Activated CD8-positive, alpha-beta memory T cell treated with anti-CD3 and anti-CD28 coated beads for 48 hours (primary cell): ENCODE measurements at regions not wholly inside any gene's neighbourhood (a gene's known extent, or its start where the extent isn't known, plus 50 kb on each side); places are given as distances from the start of the nearest gene placed in this dataset.

ENCODE experiments used
- DNase-seq, 3 experiments: peaks; one replicate each; pipeline ENCODE4 v3.0.0-alpha.2; 2020; ENCODE audit warnings: low read depth in 2 of 3, low spot score in 2 of 3

- DNase-seq, result no peak
Measured at GRCh38 chr15:62757535-62757934, 285.0 kb upstream of the TPM1 start.

- no peak for DNase-seq
Measured at GRCh38 chr15:62758126-62758951, 284.2 kb upstream of the TPM1 start.

- no peak for DNase-seq
Measured at GRCh38 chr15:62758952-62759349, 283.6 kb upstream of the TPM1 start.

GRCh38 chr15:62760538-62760937, 282.0 kb upstream of the TPM1 start:
- DNase-seq, result no peak

DNA sequence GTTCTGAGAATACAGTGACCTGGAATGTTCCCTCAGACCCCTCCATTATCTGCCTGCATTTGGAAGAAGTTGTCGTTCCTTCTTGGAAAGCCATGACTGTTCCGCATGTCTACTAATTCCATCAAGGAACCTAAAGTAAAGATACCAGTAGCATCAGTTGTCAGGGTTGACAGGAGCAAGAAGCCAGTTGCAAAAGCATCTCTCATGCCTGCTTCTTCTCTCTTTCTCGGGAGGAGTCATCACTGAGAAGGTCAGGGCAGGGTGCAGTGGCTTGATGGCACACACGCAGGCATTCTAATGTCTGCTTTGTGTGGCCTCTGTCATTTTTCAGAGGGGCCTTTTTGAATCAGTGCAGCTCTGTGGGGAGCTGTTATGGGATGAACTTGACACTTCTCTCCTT, 276.6 kb upstream of the TPM1 start:
- DNase-seq, result no peak

- no peak for DNase-seq
Measured at GRCh38 chr15:62766599-62766998, 275.9 kb upstream of the TPM1 start.

DNA sequence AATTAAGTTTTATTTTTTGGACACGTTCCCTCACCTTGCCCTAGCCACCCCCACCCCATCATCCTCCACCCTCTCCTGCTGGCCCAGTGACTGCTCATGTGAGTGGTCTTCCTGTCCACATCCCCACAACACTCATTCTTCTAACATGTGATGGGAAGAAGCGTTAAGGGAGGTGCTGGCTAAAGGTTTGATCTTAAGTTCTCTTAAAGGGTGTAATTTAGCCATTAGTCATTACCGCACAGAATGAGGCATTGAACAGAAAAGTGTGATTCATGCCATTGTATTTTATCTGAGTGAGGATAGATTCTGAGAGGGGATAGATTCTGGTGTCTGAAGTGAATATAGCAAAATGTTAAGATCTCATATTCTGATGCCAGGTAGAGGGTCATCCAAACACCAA, 272.9 kb upstream of the TPM1 start:
- DNase-seq, result no peak

- no peak for DNase-seq
Measured at GRCh38 chr15:62770111-62770660, 272.4 kb upstream of the TPM1 start.

DNA sequence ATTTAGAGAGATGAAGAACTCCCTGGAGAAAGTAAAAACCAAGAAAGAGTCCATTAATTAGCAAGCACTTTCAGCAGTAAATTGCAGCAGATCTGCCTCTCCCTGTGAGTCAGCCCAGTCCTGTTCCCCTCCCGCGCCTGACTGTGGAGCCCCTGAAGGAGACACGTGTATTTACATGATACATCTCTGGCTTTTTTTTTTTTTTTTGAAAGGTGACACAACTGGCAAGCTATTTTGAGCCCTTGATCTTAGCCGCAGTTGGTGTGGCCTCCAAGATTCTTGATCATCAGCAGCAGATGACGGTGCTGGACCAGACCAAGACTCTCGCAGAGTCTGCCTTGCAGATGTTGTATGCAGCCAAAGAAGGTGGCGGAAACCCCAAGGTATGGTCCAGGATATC, 271.8 kb upstream of the TPM1 start:
- no peak for DNase-seq

DNA sequence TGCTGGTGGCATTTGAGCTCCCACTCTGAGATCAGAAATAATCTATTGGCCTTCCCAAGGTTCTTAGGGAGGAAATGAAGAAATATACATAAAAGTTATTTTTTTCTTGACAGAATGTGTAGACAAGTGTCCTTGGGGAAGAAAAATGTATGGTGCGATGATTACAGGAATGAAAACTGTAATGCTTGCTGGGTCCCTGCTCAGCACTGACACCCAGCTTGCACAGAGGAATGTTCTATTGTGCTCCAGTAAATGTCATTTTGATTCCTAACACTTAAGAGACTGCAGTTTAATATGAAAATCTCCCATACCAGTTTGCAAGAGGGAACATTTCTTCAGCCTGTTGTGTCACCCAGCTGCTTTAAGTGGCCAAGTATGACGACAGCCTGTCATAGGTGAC, 271.3 kb upstream of the TPM1 start:
- DNase-seq, result no peak

GRCh38 chr15:62773369-62774165, 269.0 kb upstream of the TPM1 start:
- no peak for DNase-seq

DNA sequence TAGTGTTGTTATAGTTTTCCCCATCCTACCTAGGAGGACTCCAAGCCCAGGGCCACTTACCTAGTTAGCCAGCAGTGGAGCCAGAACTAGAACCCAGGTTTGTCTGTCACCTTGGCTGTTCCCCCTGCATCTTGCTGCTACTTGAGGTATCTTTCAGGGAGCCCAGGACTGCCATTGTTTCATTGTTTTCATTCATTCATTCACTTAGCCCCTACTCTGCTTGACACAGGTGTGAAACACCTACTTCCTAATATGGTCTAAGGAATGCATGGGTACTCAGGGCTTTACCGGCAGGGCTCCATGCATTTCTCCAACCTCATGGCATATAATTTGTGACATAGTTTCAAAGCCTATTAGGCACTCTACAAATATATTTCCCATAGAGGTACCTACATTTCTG, 266.6 kb upstream of the TPM1 start:
- DNase-seq, result no peak

- no peak for DNase-seq
Measured at GRCh38 chr15:62777671-62778070, 264.9 kb upstream of the TPM1 start.

DNA sequence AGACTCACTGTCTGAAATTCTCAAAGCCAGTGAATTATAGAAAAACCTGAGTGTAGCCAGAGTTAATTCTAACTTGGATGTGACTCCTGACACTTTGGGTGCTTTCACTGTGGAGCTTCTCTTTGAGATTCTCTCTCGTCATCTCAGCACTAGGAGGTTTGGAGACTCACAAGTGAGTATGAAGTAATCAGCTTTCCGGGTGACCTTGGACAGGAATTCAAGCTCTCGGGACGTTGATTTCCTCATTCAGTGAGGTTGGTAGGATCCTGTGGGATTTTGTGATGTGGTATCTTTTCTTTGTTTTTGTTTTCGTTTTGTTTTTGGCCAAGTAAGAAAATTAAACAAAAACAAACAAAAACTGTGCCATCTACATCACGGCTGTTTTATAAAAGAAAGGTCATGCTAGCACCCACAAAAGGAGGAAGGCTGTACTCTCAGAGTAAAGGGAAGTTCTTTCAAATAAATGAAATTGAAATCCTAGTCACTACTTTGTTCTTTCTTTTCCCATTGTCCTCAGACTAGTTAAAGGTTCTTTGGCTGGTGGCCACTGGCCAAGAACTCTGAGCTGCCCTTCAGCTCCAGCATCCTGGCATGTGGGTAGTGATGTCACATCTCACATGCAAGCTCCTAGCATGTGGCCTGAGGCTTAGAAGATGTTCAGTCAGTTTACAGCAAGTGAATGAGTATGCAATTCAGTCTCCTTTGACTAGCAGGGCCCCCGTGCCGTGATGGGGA, 263.3 kb upstream of the TPM1 start:
- no peak for DNase-seq

GRCh38 chr15:62779899-62780298, 262.6 kb upstream of the TPM1 start:
- no peak for DNase-seq

DNA sequence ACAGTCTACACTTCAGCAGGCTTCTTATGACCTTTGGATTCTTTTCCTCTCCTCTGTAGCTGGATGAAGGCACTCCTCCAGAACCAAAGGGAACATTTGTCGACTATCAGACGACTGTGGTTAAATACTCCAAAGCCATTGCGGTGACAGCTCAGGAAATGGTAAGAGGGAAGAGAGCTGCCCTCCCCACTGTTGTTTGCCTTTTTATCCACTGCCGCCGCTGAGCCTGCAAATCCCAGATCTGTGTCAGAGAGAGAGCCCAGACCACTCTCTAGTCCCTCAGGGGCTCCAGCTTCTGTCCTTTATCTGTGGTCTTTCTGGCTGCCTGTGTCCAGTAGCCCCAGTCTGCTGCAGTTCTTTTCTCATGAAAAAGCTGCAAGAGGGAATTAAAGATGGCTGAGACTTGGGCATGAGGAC, 261.5 kb upstream of the TPM1 start:
- no peak for DNase-seq

- no peak for DNase-seq
Measured at GRCh38 chr15:62782071-62782841, 260.3 kb upstream of the TPM1 start.

DNA sequence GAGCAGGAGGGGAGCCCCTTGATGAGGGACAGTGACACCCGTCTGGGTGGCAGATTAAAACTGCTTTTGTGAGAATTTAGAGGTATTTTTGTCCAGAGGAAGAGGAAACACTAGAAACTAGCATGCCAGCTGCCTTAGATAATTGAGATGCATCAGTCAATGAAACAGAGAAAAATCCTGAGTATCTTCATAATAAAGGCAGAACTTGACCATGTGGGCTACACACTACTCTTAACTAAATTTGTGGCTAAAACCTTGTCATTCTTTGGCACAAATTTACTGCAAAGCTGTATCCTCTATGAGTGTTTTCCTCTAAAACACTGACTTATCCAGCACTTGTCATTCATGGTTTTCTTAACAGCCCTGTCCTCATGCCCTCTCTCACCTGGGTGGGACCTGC, 259.7 kb upstream of the TPM1 start:
- no peak for DNase-seq

DNA sequence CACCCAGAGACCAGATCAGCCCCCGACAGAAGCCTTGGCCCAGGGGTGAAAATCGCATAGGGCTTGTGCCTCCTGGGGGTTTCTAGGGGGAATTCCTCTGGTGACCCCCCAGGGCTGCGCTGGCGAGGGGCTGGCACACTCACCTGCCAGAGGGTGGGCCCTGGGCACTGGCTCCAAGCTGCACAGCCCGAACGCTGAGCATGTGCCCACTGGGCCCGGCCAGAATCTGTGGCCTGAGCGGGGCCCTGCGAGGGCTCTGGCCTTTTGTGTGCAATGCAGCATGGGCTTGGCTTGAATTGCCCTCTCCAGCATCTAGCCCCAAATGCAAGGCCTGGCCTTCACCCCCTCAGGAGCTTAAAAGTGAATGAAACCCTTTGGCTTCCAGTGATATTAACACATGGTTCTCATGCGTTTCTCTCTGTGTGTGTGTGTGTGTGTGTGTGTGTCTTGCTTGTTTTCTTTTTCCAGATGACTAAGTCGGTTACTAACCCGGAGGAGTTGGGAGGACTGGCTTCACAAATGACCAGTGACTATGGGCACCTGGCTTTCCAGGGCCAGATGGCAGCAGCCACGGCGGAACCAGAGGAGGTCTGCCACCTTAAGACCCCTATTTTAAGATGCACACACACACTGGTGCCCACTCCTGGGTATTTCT, 259.1 kb upstream of the TPM1 start:
- no peak for DNase-seq
